ENCODE measurements at regions not wholly inside any gene's neighbourhood (a gene's known extent, or its start where the extent isn't known, plus 50 kb on each side); places are given as distances from the start of the nearest gene placed in this dataset.

DNA sequence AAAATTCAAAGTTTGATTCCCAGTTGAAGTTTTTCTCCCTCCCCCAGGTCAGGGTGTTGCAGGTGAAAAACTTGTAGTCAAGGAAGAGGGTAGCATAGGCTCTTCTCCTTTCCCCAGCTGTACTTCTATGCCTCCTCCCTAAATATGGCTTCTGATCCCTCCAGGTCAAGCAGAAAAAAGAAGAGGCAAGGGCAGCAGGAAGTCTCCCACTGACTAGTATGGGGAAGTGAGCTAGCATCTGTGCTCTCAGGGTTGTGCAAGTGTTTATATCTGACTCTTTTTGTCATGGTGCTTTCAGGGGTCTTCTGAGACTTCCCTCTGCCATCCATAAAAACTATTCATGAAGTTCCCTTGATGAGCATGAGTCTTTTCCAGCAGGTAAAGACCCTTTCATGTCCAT is 76.0 kb downstream of the ATPSCKMT start:
- peak; percentile 7 for DNase-seq (ENCODE audit: low spot score)

DNA sequence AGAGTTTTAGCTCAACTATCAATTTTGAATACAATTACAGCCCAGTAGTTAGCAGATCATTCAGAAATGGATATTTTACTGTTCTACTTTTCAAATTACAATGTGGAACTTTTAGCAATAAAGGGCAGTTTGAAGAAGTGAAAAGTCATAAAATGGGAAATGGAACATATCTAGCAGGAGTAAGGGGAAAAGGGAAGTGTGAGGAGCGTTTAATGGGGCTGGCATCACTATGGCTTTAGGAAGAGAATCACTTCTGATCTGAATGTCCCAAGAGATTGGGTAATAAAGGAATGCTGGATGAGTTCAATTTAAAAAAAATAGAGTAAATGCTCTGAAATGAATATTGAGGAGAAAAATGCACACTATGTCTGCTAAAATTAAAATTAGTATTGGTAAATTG is 77.4 kb downstream of the ATPSCKMT start:
- DNase-seq (ENCODE audit: low spot score), result no peak

DNA sequence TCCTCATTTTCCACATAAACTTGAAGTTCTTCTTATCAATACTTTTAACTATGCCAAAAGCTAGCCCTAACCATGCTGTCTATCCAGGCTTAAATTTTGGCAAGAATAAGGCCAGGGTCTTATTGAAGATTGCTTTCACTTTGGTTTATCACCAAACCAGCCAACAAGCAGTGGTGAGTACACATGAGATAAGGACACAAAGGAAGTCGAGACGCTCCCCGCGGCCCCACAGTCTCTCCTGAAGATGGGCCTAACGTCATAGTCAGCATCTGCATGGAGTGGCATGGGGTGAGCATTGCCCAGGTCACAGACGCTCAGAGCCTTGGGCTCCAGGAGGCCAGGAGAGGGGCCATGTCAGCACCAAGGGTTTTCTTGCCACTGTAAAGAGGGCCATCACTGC is 80.3 kb downstream of the ATPSCKMT start:
- no peak for DNase-seq (ENCODE audit: low spot score)

DNA sequence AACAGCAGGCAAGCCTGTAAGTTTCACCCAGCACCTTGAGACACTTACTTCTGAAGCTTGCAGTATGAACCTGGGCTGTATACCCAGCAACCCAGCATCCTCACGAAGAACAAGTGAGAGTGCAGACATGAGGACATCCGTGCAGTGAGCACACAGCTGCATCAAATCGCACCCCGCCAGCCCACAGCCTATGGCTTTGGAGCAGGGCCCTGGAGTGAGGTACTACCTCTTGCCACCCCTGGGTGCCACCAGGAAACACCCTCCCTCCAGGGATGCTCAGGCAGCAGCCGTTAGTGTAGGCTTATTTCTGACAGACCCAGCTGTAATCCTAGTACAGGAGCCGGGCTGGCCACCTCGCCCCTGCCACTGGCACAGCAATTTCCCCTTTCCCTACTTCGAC is 81.4 kb downstream of the ATPSCKMT start:
- no peak for DNase-seq (ENCODE audit: low spot score)

DNA sequence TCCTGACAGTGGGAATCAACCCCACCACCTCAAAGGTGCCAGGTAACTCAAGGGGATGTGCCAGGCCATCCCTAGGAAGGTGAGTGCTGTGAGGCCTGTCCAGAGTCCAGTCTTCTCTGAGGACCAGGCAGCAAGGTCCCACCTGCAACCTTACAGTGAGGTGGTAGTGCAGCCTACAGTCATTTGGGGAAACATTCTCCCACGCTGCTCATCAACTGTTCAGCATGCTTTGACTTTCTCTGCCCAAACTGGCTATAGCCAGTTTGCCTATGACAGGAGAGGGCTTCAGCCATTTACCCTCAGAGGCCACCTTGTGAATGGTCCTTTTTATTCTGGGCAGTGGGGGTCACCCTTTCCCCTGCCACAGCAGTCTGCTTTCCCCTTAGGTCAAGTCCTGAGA is 81.9 kb downstream of the ATPSCKMT start:
- DNase-seq (ENCODE audit: low spot score), result no peak

DNA sequence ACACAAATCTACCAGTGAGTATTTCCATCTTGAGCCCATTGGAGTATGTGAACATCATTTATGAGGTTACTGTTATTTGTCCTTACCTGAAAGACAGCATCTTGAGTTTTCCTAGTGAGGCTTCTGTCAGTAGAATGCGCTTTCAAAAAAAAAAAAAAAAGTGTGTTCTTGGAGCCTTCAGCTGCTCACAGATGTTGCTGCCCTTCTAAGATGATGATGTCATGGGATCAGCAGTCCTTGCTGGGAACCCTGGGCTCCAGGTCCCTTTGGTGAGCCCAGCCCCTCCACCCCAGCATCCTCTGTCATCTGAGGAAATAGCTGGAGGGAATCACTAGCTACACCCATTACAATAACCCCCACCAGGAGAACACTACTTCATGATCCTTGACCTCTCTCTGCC is 83.3 kb downstream of the ATPSCKMT start:
- no peak for DNase-seq (ENCODE audit: low spot score)

GRCh38 chr5:10162468-10162867 is 87.2 kb downstream of the ATPSCKMT start:
- no peak for DNase-seq (ENCODE audit: low spot score)

- no peak for DNase-seq (ENCODE audit: low spot score)
Measured at GRCh38 chr5:10161778-10162177, 87.9 kb downstream of the ATPSCKMT start.

GRCh38 chr5:10160241-10160640 is 89.4 kb downstream of the ATPSCKMT start:
- DNase-seq (ENCODE audit: low spot score), result no peak

DNA sequence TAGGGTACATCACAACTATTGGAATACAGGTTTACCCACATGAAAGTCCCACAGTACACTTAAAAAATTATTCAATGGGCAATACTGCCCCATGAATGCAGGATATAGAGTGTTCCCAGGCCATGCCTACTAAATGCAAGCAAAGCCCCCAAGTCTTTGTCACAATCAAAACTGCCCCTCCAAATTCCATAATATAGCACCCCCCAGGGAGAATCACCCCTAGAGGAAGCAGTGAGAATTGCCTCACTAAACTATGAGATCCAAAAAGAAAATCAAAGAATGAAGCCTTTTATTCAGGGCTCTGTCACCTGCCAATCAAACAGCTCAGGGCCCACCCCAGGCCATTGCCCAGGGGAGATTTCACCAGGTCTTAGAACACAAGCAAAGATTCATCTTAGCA is 90.8 kb downstream of the ATPSCKMT start:
- no peak for DNase-seq (ENCODE audit: low spot score)

GRCh38 chr5:10157085-10157669 is 92.5 kb downstream of the ATPSCKMT start:
- no peak for DNase-seq (ENCODE audit: low spot score)

DNA sequence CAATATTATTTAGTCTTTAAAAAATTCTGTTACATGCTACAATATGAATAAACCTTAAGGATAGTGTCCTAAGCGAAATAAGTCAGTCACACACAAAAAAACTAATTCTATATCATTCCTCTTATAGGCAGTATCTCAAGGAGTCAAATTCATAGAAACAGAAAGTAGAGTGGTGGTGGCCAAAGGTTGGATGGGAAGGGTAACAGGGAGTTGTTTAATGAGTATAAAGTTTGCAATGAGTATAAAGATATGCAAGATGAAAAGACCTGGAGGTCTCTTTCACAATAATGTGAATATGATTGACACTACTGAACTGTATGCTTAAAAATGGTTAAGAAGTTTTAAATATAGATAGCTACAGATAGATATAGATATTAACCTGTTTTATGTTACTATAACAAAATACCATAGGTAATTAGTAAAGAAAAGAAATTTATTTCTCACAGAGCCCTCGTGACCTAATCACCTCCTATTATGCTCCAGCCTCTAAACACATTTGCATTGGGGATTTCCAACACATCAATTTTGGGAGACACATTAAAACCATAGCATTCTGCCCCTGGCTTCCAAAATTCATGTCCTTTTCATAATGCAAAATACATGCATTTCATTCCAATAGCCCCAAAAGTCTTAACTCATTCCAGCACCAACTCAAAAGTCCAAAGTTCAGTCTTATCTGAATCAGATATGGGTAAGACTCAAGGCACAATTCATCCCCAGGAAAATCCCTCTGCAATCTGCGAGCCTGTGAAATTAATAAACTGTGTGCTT is 93.6 kb downstream of the ATPSCKMT start:
- DNase-seq (ENCODE audit: low spot score), result no peak

- no peak for DNase-seq (ENCODE audit: low spot score)
Measured at GRCh38 chr5:10153808-10154537, 95.7 kb downstream of the ATPSCKMT start.

- no peak for DNase-seq (ENCODE audit: low spot score)
Measured at GRCh38 chr5:10153394-10153793, 96.3 kb downstream of the ATPSCKMT start.

DNA sequence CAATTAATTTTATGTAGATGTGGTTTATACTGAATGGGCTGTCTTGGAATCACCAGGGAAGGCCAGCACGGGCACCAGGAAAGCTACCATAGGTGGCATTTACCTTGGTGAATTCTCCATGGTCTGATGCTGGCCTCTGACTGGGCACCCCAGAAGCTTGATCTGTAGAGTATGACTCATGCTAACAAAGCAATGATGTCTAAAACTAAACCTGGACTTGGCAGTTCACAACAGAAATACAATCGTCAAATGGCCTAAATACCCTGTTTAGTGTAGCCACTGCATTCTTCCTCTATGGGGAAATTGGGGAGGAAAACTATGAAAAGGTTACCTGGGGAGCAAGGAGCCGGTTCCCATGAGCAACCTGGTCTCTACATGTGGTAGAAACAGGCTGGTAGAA is 98.0 kb downstream of the ATPSCKMT start:
- DNase-seq (ENCODE audit: low spot score), result no peak

DNA sequence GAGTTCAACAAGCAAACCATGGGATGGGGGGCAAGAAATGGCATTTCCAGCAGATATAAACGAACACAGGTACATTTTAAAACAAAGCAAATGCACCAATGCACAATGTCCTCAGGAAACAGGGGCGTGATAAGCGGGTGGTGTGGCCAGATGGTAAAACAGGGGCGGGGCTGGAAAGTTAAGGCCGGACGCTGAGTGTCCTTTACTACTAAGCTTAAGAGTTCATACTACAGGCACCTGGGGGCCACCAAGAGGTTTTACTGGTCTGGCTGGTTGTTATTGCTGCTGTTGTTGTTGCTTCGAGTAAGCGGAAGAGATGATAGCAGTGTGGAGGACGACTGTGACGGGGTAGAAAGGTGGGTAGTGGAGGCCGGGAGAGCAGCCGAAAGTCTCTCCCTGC is 99.8 kb downstream of the ATPSCKMT start:
- DNase-seq (ENCODE audit: low spot score), result no peak

- peak; percentile 44 for DNase-seq (ENCODE audit: low spot score)
Measured at GRCh38 chr5:10145923-10146401, 103.7 kb downstream of the ATPSCKMT start.

GRCh38 chr5:10144040-10144439 is 105.6 kb downstream of the ATPSCKMT start:
- no peak for DNase-seq (ENCODE audit: low spot score)

DNA sequence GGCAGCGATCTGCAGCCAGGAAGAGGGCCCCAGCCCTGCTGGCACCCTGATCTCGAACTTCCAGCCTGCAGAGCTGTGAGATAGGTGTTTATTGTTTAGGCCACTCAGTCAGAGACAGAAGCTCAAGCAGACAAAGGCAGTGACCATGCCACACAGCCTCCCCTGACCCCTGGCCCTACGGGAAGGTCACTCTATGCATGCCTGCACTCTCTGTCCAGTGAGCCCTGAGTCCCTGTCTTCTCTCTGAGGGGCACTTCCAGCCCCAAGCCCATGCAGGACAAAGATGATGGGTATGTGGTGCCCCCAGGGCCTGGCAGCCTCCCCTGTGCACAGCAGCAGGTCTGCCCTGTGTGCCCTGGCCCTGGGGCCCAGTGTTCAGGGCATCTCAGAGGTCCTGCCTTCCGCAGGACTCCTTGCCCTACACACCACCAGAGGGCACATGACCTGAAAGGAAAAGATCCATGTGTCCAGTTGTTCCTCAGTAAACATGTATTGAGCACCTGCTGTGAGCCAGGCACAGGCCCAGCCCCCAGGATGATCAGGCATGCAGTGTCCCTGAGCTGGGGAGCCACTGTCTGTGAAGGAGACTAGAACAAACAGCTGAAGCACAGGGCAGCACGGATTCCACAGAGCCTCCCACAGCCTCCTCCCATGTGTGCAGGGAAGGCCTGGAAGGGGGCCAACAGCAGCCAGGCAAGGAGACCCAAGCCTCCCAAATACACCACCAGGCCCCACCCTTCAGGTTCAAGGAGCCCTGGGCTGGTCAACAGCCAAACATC is 109.3 kb downstream of the ATPSCKMT start:
- DNase-seq (ENCODE audit: low spot score), result no peak

- peak; percentile 70 for DNase-seq (ENCODE audit: low spot score)
Measured at GRCh38 chr5:10138395-10139057, 111.2 kb downstream of the ATPSCKMT start.

- peak; percentile 30 for DNase-seq (ENCODE audit: low spot score)
Measured at GRCh38 chr5:10133830-10134229, 115.9 kb downstream of the ATPSCKMT start.

All from umbilical cord (tissue), 1 donor.